Coronary artery (tissue), 2 donors: ENCODE measurements at regions not wholly inside any gene's neighbourhood (a gene's known extent, or its start where the extent isn't known, plus 50 kb on each side); places are given as distances from the start of the nearest gene placed in this dataset.

Experiments
- DNase-seq: peaks from one replicate; pipeline ENCODE4 v3.0.0-alpha.2; 2017; ENCODE audit warnings: low spot score
- H3K27ac ChIP-seq, 2 donors: fragments of 200-600 bp; sonication (generic); one replicate each; pipeline ENCODE4 v1.5.1; 2016 to 2019
- H3K4me3 ChIP-seq: fragments of 200-600 bp; sonication (generic); 2 replicates; pipeline ENCODE4 v1.5.1; 2016; ENCODE audit warnings: mild to moderate bottlenecking, moderate library complexity
- TF ChIP-seq, protein P1 (sequence below): fragments of 200-600 bp; sonication (generic); IDR thresholded peaks from one replicate; pipeline ENCODE4 v1.5.1; 2019; ENCODE audit warnings: antibody characterized with exemption

DNA sequence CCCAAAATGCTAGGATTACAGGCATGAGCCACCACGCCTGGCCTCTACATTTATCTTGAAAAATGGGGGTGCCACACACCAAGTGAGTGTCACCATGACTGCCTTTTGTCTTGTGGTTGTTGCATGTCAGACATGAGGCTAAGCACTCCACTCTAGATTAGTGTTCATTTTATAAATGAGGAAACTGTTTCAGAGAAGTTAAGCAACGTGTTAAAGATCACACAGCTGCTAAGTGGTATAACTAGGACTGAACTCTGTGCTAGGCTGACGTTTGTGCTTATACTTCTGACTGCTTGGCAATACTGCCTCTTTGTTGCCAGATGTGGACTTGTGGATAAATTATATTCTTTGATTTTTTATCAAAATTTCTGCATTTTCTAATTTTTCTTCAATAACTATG is 50.8 kb upstream of the SMAD6 start:
- no peak overlapping the region for H3K4me3 ChIP-seq
- TF ChIP-seq, protein P1, sequence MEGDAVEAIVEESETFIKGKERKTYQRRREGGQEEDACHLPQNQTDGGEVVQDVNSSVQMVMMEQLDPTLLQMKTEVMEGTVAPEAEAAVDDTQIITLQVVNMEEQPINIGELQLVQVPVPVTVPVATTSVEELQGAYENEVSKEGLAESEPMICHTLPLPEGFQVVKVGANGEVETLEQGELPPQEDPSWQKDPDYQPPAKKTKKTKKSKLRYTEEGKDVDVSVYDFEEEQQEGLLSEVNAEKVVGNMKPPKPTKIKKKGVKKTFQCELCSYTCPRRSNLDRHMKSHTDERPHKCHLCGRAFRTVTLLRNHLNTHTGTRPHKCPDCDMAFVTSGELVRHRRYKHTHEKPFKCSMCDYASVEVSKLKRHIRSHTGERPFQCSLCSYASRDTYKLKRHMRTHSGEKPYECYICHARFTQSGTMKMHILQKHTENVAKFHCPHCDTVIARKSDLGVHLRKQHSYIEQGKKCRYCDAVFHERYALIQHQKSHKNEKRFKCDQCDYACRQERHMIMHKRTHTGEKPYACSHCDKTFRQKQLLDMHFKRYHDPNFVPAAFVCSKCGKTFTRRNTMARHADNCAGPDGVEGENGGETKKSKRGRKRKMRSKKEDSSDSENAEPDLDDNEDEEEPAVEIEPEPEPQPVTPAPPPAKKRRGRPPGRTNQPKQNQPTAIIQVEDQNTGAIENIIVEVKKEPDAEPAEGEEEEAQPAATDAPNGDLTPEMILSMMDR: no peak
- no peak for DNase-seq
- H3K27ac ChIP-seq: peak overlapping the region in 1 of 2 donors; percentile 46

DNA sequence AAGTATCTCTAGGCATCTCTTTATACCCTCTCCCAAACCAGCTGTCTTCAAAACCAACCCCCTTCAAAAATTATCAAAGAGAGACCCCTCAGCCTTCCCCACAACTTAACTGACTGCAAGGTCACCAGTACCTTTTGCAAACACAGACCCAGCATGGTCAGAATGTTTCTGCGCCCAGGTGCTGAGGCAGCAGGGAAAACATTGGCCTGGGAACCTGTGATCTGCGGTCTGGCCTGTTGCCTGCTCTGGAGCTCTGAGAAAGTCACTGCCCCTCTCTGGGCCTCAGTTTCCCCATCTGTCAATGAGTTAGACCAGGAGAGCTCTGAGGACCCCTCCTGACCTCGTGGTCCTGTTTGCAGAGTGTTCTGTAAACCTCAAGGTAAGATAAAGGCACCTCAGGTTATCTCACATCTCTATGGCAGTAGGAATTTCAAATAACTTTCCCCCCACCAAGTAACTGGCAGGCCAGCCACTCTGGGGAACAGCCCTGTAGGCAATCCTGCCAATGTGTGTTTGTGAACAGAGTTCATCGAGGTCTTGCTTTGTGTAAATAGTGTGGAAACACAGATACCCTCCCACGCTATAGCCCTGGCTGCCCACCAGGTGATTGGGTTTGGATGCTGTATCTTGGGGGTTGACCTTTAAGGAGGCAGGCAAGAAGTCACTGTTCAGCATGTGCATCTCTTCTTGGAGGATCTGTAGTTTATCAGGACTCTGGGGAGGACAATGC is 50.0 kb upstream of the SMAD6 start:
- no peak for DNase-seq
- Histone ChIP-seq H3K27ac (no peak overlapping the region), H3K4me3 (no peak overlapping the region)
- TF ChIP-seq, protein P1: no peak
